GM12891 (cell line): ENCODE measurements at regions not wholly inside any gene's neighbourhood (a gene's known extent, or its start where the extent isn't known, plus 50 kb on each side); places are given as distances from the start of the nearest gene placed in this dataset.
"Not testable (repeated sequence)": the region's sequence is repeated elsewhere in the genome, so short reads cannot be mapped to it uniquely, and the experiment has no call there.

Experiments used
- DNase-seq: peaks from one replicate; pipeline ENCODE4 v3.0.0; 2011; ENCODE audit warnings: low spot score; ENCODE audit not compliant: insufficient read length
- FAIRE-seq: peaks from 2 replicates; lab custom pipeline; 2011; peaks lifted over from hg19 to GRCh38; lab: Jason Lieb, UNC
- PAX5 ChIP-seq: IDR thresholded peaks from 2 replicates; pipeline ENCODE4 v1.6.1; 2011; ENCODE audit warnings: low read length, moderate library complexity, mild to moderate bottlenecking; ENCODE audit not compliant: insufficient read depth, severe bottlenecking
- POLR2A ChIP-seq: IDR thresholded peaks from 2 replicates; pipeline ENCODE4 v1.6.1; 2011; ENCODE audit warnings: low read depth, low read length, control low read depth
- POLR2AphosphoS5 ChIP-seq: IDR thresholded peaks from 2 replicates; pipeline ENCODE4 v1.6.1; 2011; ENCODE audit warnings: low read depth, low read length, control low read depth
- POU2F2 ChIP-seq: IDR thresholded peaks from 2 replicates; pipeline ENCODE4 v1.6.1; 2011; ENCODE audit warnings: low read depth, mild to moderate bottlenecking, control low read depth, low read length, moderate library complexity
- SPI1 ChIP-seq: IDR thresholded peaks from 2 replicates; pipeline ENCODE4 v1.6.1; 2011; ENCODE audit warnings: low read depth, low read length, control low read depth
- TAF1 ChIP-seq: IDR thresholded peaks from 2 replicates; pipeline ENCODE4 v1.6.1; 2011; ENCODE audit warnings: low read depth, low read length, control low read depth

- DNase-seq (no peak), FAIRE-seq (no peak)
- TF ChIP-seq PAX5, result no peak
- no peak for TF ChIP-seq POLR2AphosphoS5
- TF ChIP-seq POLR2A, result no peak
- TF ChIP-seq POU2F2, result no peak
- TF ChIP-seq SPI1, result no peak
- no peak for TF ChIP-seq TAF1
These were observed 135.3 kb upstream of the MEOX2 start for GRCh38 chr7:15821484-15822427.

- TF ChIP-seq PAX5, result no peak
- no peak for TF ChIP-seq POLR2AphosphoS5
- TF ChIP-seq POU2F2, result no peak
- TF ChIP-seq TAF1, result no peak
- TF ChIP-seq POLR2A, result no peak
- FAIRE-seq (no peak), DNase-seq (no peak)
These were observed 133.8 kb upstream of the MEOX2 start for GRCh38 chr7:15820319-15820718.

DNA sequence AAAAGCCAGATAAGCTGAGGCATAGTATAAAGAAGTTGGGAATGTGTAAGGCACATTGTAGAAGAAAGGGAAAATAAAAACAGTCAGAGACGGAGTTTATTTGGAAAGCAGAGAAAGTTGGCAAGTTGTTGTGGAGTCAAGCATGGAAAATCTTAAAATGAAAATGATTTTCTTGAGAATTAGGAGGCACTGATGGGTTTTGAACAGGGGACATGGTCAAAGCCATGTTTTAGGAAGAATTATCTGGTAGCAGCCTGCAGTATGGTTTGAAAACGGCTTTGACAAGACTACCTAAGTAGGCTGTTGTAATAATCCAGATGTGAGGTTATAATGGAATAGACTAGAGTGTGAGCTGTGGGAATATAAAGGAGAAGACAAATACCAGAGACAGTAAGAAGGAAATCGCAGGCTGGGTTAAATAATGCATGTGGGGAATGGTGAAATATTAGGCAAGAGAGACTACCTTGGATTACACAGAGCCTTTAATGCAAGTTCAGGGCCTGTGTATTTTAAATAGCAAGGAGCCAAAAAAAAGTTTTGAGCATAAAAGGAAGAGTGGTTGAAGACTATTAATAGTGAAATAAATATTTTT is 130.4 kb upstream of the MEOX2 start:
- no peak for FAIRE-seq
- no peak for TF ChIP-seq PAX5
- no peak for TF ChIP-seq POLR2AphosphoS5
- TF ChIP-seq TAF1, result no peak
- TF ChIP-seq POU2F2, result no peak
- TF ChIP-seq POLR2A, result no peak
- no peak for TF ChIP-seq SPI1
- DNase-seq, result no peak

GRCh38 chr7:15813448-15813847 is 127.0 kb upstream of the MEOX2 start:
- no peak for TF ChIP-seq POLR2A
- no peak for TF ChIP-seq POLR2AphosphoS5
- no peak for TF ChIP-seq PAX5
- no peak for TF ChIP-seq TAF1
- TF ChIP-seq SPI1, result no peak
- no peak for TF ChIP-seq POU2F2
- FAIRE-seq, result no peak

GRCh38 chr7:15810383-15810782 is 123.9 kb upstream of the MEOX2 start:
- FAIRE-seq, result not testable (repeated sequence)

More at GRCh38 chr7:15813448-15813847, 127.0 kb upstream of the MEOX2 start:
- DNase-seq, result no peak

GRCh38 chr7:15809936-15810335 is 123.5 kb upstream of the MEOX2 start:
- FAIRE-seq, DNase-seq: not testable (repeated sequence)

More at GRCh38 chr7:15810383-15810782, 123.9 kb upstream of the MEOX2 start:
- not testable (repeated sequence) for DNase-seq

GRCh38 chr7:15805891-15806290 is 119.4 kb upstream of the MEOX2 start:
- DNase-seq (no peak), FAIRE-seq (no peak)
- TF ChIP-seq SPI1 (no peak), POLR2AphosphoS5 (no peak), POU2F2 (no peak), POLR2A (no peak), TAF1 (no peak), PAX5 (no peak)

DNA sequence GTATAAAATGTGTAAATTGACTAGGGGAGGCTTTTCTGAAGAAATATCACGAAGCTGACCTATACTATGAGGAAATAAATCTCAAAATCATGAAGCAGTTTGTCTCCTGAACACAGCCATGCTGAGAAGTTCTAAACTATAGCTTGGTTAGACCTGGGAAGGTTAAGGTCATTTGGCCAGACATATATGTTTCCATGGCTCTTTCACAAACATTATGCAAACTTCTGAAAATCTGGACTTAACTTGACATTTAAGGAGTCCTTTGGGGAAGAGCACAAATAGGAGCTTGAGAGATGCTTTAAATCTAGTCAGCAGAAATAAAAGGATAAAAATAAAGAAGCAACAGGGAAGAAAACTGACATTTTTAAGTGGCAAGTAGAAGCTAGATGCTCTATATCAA is 115.9 kb upstream of the MEOX2 start:
- FAIRE-seq (no peak), DNase-seq (no peak)
- TF ChIP-seq PAX5 (no peak), TAF1 (no peak), POLR2A (no peak), POLR2AphosphoS5 (no peak), POU2F2 (no peak), SPI1 (no peak)

- DNase-seq (no peak), FAIRE-seq (no peak)
- TF ChIP-seq POLR2AphosphoS5 (no peak), SPI1 (no peak), TAF1 (no peak), POLR2A (no peak), POU2F2 (no peak), PAX5 (no peak)
These were observed 115.1 kb upstream of the MEOX2 start for GRCh38 chr7:15801551-15801950.

DNA sequence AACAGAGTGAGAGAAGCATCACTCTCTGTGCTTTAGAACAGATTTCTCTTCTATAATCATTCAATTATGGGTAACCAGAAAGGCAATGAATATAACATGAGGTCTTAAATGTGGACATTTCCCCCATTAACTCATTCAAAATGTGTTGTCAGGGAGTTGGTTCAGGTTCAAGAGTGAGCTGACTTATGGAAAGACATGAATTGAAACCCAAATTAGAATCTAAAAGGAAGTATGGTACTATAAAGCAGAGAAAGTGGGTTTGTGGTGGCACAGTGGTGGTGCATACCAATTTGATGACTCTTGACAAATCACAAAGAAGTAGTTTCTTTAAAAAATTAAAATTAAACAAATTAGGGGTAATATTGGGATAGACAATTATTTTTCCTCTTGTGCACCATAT is 114.6 kb upstream of the MEOX2 start:
- no peak for FAIRE-seq

More for the DNA sequence above, 114.6 kb upstream of the MEOX2 start:
- no peak for DNase-seq
- no peak for TF ChIP-seq POLR2AphosphoS5
- no peak for TF ChIP-seq TAF1
- TF ChIP-seq PAX5, result no peak
- TF ChIP-seq POU2F2, result no peak
- TF ChIP-seq POLR2A, result no peak
- TF ChIP-seq SPI1, result no peak
